GM21423 (cell line): ENCODE measurements at regions not wholly inside any gene's neighbourhood (a gene's known extent, or its start where the extent isn't known, plus 50 kb on each side); places are given as distances from the start of the nearest gene placed in this dataset.

ENCODE experiments used
- ATAC-seq: cut with Tn5 transposase; IDR thresholded peaks from one replicate; pipeline ENCODE4 v1.9.1; 2021; ENCODE audit warnings: mild to moderate bottlenecking, moderate library complexity; ENCODE audit not compliant: unreplicated experiment

DNA sequence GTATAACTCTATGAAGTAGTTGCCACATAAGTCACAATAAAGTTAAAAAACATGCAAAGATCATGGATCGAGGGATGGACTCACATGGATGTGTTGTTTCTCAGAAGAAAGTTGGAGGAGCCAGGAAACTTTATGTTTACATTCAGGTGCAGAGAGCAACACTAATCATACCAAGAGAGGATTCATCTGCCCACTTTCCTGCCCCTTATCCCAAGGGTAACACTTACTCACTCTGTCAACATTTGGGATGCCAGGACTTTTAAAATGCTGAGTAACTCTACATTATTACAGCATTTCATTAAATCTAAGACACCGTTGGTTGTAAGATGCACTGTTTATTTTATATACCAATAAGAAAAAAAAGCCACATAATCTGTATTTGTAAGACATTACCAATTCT lies 170.4 kb downstream of the KCNE4 start:
- no peak for ATAC-seq

DNA sequence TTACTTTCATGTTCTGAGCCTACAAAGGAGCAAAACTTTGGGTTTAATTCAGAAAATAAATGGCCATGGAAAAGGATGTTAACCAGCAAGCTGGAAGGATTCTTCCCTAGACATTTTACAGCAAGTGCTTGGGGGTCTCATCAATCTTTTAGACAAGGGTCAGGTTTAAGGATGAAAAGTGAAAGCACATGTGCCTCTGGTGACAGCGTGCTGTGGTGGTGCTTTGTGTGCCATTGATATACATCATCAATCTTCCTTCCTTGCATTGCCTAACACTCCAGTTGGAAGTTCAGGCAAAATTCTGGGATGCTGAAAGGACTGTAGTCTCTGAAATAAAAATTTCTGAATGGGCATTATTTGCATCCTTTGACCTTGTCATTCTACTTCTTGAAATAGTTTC lies 171.2 kb downstream of the KCNE4 start:
- ATAC-seq: no peak

DNA sequence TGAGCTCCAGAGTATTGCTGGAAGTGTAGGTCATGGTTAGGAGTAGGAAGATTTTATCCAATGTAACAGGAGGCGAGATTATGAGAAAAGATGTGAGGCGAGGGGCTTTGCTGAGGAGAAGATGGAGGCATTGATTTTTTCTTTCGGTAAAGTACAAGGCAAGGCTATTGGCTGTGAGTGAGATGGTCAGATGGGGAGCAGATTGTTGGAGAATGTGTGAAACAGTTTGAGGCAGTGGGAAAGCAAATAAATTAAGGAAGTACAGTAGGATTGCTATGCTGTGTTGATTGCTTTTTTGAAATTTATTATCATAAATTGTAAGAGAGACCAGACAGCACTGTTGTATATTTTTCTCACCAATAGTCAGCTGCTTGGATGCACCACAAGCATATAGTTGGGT lies 173.3 kb downstream of the KCNE4 start:
- no peak for ATAC-seq

DNA sequence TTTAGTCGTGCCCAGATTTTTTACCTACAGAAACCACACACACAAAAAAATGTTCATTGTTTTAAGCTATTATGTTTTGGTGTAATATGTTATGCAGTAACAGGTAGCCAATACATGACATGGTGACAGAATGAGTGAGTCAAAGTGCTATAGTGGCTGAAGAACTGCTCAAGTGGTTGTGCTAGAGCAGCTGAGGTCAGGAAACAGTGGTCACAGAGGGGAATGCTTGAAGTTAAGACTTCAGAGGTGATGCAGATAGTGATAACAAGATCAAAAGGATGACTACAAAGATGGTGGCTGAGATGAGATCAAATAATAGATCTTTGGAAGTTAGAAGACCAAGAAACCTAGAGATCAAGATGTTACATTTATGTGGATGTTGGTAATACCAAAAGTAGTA lies 174.3 kb downstream of the KCNE4 start:
- ATAC-seq: no peak

DNA sequence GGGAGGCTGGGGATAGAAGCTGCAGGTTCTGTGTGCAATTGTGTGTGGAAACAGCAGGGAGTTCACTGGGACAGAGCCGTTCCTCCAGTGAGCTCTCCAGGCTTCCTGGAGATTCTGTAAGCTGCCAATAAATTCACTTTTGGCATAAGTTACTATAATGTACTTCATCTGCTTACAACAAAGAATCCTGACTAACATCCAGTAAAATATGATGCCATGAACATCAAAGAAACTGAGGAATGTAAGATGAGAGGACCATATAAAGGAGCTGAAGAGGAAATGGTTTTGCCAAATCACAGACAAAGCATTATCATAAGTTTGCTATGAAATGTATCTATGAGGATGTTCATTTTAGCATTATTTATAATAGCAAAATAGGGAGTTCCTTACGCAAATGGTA lies 175.3 kb downstream of the KCNE4 start:
- ATAC-seq: no peak

DNA sequence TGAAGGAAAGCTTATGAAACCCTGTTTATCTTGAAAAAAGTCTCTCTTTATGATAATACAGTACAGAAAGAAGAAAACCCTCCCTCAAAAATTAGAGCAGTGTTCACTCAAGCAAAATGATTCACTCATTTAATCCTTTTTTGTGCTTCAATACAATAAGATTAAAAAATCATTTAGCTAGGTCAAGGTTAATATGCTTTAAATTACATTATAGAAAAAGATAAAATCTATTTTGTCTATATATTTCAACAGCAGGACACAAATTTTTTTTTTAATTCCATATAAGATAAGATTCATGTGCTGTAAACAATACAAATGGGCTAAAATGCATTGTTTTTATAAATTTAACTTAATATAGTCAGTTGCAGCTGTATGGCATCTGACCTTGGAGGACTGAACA lies 176.9 kb downstream of the KCNE4 start:
- no peak for ATAC-seq

DNA sequence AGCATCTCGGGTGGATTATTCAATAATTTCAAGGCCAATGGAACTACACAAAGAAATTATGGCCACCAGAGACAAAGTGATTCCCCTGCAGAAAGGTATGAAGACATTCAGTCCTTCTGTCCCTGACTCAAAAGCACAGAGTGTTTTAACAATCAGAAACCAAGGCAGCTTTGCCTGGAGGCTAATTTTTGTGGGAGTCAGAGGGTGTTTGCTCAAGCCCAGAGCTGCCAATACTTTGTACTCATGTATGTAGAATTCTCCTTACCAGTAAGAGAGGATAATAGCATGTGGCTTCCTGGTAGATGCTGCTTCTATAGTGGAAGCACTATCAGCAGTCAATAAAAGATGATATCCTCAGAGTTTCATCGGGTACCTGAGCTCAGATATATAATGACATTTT lies 178.4 kb downstream of the KCNE4 start:
- ATAC-seq: no peak

DNA sequence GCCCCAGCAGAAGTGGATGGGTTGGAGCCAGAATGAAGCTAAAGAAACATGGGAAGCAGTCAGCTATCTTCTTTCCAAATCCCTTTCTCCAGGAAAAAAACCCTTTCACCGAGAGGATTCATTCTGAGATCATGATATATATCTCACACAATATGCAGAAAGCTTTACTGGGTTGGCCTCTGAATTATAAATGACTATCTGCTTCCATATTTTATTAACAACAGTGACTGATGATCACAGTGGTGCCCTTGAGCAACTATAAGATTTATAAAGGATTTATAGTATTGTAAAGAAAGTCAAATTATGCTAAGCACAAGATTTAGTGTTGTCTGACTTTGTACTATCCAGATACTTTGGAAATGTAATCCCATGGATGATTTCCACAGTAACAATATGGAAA lies 180.3 kb downstream of the KCNE4 start:
- ATAC-seq: no peak

DNA sequence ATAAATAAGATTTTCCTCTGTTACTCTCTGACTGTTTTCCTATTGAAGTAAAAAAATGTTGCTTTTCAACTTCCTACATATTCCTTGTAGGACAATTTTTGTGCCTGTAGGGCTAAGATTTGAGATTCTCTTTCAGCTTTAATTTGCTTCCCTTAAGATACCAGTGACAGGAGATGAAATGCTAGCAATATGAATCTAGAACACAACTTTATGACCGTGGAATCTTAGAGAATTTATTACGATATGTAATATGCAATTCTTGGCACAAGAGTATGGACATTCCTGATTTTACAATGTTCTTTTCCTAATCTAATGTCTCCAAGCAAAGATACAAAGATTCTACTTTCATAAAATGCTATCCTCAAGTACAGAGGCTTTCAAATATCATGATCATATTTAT lies 180.9 kb downstream of the KCNE4 start:
- no peak for ATAC-seq

DNA sequence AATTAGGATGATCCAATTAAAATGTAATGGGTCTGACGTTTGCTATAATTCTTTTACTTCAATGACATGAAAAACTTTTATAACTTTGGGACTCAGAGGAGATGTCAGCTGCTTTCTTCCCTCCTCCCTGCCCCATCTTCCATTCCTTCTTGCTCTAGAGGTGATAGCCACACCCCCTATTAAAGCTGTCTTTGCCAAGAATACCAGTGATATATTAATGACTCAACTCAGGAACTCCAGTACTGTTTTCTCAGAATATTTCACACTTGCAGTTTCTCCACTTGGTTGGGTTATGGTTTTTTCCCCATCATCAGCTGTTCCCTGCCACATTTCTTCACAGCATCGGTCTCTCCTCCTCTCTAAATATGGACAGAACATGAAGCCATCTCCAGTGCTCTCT lies 184.0 kb downstream of the KCNE4 start:
- no peak for ATAC-seq

DNA sequence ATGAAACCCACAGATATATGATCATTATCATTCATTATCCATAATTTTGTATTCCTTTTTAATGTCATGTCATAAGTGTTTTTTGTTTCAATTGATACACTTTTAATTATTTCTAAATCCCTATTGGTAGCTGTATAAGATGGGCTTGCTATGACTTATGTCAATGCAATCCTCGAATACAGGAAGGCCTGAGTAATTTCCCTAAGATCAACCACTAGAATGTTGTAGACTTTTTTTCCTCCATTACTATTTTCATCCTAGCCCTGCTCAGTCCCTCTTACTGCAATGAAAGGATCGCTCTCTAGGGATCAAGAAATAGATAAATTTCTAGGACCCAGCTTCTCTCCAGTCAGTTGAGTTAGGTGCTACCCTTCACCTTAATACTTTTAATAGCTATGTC lies 186.3 kb downstream of the KCNE4 start:
- no peak for ATAC-seq

DNA sequence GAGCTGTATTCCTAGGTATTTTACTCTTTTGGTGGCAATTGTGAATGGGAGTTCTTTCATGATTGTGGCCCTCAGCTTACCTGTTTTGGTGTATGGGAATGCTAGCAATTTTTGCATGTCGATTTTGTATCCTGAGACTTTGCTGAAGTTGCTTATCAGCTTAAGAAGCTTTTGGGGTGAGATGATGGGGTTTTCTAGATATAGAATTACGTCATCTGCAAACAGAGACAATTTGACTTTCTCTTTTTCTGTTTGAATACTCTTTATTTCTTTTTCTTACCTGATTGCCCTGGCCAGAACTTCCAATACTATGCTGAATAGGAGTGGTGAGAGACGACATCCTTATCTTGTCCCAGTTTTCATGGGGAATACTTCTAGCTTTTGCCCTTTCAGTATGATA lies 191.2 kb downstream of the KCNE4 start:
- ATAC-seq: no peak

DNA sequence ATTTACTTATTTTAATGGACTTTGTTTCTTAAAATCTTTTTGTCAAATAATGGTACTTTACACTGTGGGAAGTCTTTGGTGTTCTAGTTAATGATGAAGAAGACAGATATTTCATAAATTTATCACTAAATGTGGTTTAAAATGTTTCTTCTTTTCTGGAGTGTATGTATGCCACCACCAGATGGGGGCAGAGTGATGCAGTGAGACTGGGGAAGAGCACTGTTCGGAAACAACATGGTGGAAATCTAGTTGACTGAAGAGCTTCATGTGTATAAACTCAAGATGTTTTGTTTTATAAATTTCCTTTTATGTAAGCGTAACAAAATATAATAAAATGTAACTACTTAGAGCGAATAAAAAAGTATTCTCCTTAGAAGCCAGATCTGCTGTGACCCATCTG lies 195.1 kb downstream of the KCNE4 start:
- ATAC-seq: no peak

DNA sequence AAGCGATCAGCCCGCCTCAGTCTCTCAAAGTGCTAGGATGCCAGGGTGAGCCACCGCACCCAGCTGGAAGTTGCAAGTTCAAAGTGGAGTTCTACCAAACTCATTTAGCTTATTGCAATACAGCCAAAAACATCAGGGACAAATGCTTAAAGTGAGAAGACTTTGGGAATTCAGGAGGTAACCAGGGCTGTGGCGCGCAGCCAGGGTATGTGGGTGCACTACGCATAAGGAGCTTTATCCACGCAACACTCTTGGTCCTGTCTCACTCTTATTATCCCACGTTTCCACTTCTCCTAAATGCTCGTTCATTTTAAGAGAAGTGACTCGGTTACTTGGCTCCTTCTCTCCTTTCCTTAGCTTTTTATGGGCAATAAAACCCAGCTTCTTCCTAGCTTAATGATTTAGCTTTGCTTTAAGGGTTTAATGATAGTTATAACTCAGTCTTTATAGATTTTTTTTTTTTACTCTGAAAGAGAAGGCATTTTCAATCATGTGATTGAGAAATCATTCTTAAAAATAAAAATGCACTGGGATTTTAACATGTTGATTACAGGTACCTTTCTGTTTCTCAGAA lies 199.8 kb downstream of the KCNE4 start:
- no peak for ATAC-seq

DNA sequence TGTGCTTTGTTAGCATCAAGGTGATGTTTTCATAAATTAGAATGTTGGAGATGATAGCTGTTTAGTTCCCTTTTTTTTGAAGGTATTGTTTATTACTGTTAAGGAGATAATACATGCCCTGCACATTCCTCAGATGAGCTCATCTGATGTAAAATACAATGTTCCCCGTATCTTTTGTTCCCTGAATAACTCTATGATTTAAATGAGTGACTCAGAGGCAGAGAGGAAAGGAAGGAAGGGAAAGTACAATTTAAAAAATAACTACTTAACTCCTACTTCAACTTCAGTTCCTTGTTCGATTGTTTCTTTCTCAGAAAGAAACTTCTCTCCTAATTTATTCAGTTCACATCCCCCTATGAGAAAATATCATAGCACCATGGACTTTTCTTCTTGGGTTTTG lies 208.7 kb downstream of the KCNE4 start:
- ATAC-seq: no peak

DNA sequence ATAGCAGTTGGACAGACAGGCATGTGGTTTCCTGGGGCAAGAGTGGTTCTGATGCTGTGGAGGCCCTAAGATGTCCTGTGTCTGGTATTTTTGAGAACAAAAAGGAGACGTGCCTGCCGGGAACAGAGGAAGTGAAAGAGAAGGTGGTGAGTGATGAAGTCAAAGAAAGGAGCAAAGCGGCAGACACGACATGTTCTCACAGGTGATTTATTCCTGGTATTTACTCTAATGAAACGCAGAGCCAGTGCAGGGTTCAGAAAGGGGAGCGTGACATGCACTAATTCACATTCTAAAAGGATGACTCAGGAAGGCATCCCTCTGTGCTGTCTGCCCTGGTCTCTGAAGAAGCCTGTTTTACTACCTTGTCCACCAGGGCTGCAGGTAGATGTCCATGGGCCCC lies 211.0 kb downstream of the KCNE4 start:
- ATAC-seq: no peak

DNA sequence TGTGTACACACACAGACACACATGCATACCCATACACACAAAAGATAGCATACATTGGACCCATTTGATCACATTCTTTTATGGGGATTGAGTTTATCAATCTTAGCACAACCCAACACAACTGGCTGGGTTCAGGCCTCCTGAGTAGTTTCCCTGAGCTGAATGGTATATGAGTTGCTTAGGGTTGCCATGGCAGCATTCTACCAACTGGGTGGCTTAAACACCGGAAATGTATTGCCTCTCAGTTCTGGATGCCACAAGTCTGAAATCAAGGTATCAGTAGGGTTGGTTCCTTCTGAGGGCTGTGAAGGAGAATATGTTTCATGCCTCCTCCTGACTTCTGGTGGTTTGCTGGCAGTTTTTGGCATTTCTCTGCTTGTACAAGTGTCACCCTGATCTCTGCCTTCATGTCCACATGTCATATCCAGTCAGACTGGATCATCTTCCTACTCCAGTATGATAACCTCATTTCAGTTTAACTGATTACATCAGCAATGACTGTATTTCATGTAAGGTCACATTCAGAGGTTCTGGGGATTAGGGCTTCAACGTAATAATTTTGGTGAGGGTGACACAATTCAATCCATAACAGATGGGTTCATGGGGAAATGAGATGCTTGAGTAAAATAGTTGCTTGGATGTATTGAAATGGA lies 212.7 kb downstream of the KCNE4 start:
- ATAC-seq: no peak

DNA sequence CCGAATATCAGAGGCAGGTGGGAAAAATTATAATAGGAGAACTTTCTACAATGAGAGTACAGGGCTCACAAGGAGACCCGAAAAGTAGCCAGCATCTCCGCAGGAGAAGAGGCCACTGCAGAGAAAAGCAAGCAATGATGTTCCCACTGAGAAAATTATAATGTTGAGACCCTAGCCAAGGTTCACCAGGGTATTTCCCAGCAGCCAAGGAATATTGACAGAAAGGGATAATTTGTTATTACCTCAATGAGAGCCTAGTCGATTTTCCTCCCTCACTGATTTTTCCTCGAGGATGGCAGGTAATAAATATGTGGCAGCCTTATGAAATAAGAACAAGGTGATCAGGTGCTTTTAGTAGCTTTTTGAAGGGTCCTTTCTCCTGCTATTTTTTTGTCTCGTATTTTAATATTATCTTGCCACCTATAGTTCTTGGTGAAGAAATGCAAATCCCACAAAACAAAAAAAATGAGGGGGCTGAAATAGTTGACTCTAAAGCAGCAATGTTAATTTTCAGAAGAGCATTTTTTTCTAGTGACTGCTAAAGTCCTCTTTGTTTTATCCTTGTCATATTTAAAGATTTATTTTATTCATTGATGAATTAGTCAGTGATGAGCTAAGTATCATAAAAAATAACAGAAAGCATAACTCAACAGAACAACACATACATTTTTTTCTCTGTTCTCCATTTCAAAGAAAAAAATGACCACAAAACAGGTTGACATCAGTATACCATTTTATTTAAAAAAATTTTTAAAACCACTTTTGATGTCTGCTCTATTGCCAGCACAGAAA lies 215.4 kb downstream of the KCNE4 start:
- ATAC-seq: no peak

DNA sequence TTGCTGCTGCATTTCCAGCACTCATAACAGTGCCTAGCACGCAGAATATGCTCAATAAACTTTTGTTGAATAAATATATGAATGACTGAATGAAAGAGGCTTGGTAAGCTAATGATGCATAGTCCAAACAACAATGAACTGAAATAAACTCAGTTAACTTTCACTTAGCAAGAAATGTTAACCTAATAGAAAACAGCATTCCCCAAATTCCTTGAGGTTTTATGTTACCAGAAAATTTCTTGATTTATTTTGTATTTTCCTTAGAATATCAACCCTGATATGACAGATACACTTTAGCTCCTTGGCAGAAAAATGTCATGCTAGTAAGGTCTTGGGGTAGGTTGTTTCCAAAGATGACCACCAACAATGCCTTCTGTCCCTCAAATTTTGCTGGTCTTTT lies 217.4 kb downstream of the KCNE4 start:
- no peak for ATAC-seq

DNA sequence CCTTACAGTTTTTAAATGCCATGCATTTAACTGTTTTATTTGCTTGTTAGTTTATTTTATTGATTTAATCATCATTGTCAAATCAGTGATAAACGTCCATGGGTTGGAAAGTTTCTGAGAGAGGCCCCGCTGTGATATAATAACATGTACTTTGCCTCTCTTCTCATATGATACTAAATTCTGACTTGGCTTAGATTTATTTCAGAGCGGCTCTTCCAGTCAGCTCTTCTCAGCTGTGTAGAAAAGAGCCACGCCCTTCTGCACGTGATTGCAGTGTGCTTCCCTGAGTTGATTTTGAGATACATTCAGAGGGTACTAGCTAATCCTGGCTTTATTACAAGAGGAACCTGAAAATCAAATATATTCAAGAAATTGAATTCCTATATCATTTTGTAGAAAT lies 218.6 kb downstream of the KCNE4 start:
- ATAC-seq: no peak

DNA sequence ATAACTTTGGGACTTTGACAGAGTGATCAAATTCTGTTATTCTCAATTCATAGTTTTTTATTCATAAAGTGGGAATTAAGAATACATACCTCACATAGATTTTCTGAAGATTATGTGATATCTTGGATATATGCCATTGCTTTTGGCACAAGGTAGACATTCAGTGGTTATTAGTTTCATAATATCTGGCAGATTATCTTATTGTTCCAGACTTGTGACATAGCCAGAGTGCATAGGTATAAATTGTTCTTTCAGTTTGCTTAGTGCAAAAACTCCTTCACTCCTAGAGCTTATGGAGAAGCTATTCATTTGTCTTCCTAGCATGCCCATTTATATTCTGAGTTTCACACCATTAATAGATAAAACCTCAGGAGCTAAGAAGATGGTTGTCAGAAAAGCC lies 222.0 kb downstream of the KCNE4 start:
- no peak for ATAC-seq

DNA sequence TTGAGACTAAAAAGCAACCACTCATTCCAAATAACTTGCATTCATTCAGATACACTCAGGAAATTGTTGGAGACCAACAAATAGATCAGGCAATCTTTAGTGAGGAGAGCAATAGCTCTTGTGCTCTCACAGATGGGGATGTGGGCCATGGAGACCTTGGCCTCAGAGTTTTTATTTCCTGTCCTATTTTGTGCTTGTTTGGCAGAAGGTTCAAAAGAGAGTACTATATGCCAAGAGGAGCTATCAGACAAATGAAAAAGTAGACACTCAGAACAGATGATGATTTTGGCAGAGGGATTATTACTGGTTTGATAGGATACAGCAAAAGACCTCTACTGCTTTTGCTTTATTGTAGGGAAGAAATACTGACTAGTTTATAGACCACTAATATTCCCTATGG lies 230.2 kb downstream of the KCNE4 start:
- ATAC-seq: no peak

DNA sequence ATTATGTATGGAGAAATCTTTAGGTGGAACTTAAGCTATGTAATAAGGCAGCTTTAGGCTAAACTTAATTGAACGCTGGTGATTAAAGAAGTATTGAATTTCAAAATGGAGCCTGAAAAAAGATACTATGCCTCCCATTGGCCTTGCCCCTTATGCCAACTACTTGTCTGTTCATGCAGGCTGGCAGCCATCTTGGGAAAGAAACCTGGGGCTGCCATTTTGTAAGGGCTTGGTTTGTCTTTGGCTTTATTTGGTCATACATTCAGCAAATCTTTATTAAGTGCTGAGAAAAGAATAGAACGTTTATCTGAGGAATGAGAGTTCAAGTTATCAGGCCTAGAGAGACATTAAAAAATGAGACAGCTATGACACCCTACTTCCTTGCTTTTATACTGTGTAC lies 231.3 kb downstream of the KCNE4 start:
- no peak for ATAC-seq
